GM19025 (cell line): ENCODE measurements at regions not wholly inside any gene's neighbourhood (a gene's known extent, or its start where the extent isn't known, plus 50 kb on each side); places are given as distances from the start of the nearest gene placed in this dataset.
"Not testable (repeated sequence)": the region's sequence is repeated elsewhere in the genome, so short reads cannot be mapped to it uniquely, and the experiment has no call there.

Experiments
- ATAC-seq: cut with Tn5 transposase; IDR thresholded peaks from one replicate; pipeline ENCODE4 v1.9.1; 2021; ENCODE audit warnings: mild to moderate bottlenecking, low read depth, moderate library complexity; ENCODE audit not compliant: unreplicated experiment

GRCh38 chr3:70658513-70659310 lies 346.3 kb upstream of the MDFIC2 start:
- ATAC-seq = no peak

DNA sequence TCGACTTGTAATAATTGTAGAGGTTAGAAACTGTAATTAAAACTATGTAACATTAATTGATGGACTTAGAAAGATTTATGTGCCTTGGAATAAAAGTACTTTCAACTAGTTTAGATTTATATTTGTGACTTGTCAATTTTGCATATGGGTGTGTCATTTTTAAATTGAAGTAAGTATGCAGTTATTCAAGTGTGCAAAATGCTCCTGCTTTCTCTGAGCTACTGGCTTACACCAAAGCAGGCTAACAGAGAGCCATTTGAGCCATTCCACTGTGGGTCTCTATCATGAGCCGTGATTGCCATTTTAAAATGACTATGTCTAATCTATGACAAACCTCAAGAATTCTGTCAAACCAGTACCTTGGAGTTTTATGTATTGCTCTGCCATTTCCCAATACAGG lies 345.0 kb upstream of the MDFIC2 start:
- ATAC-seq = no peak

- ATAC-seq = no peak
Observed at GRCh38 chr3:70647823-70648222, 335.4 kb upstream of the MDFIC2 start.

GRCh38 chr3:70647094-70647493 lies 334.7 kb upstream of the MDFIC2 start:
- no peak for ATAC-seq

DNA sequence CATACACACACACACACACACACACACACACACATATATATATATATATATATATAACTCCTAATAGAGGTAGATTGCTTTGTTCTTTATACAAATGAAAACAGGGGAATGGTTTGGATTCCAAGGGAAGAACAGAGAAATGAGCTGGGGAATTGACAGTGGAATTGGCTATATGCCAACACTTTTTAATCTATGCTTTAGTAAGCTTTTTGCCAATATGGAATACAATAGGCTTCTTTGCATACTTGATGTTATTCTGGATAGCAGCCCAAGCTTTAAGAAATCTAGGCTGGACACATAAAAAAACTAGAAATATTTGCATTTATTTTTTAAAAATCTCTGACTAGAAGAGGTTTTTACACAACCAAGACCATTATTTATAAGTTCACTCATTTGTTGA lies 334.2 kb upstream of the MDFIC2 start:
- ATAC-seq = no peak

DNA sequence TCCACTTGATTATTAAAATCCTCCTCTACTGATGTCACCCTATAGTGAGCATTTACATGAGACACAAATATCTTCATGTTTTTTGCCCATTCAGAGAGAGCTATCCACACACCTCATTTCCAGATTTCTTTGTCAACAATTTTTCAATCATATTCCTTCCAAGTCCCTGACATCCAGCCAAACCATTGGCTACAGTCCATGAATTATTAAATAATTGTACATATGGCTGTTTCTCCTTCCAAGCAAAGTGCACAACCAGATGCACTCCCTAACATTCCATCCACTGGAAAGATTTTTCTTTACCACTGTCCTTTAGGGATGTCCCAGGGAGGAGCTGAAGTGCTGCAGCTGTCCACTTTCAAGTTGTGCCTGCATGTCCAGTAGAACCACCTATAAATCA lies 328.0 kb upstream of the MDFIC2 start:
- no peak for ATAC-seq

DNA sequence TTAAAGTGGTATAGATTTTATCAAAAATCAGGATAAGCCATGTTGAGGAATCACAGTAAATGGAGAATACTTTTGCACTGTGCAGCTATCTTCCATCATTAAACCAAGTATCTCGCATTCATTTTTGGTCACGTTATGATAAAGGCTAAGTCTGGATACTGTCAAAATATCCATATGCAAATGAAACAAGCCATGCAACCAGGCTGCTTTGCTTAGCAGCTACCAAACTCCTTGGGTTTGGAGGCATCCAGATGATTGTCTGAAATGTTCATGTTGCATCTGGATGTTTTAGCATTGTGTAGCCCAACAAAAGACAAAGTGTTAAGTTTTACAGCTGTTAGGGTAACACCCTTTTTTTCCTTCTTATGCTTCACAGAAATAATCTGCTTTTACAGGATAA lies 322.9 kb upstream of the MDFIC2 start:
- no peak for ATAC-seq

GRCh38 chr3:70631716-70632307 lies 319.4 kb upstream of the MDFIC2 start:
- no peak for ATAC-seq

GRCh38 chr3:70621451-70621850 lies 309.0 kb upstream of the MDFIC2 start:
- ATAC-seq = no peak

- no peak for ATAC-seq
Observed at GRCh38 chr3:70620956-70621355, 308.5 kb upstream of the MDFIC2 start.

GRCh38 chr3:70620367-70620766 lies 307.9 kb upstream of the MDFIC2 start:
- no peak for ATAC-seq

GRCh38 chr3:70618151-70618550 lies 305.7 kb upstream of the MDFIC2 start:
- ATAC-seq = no peak

DNA sequence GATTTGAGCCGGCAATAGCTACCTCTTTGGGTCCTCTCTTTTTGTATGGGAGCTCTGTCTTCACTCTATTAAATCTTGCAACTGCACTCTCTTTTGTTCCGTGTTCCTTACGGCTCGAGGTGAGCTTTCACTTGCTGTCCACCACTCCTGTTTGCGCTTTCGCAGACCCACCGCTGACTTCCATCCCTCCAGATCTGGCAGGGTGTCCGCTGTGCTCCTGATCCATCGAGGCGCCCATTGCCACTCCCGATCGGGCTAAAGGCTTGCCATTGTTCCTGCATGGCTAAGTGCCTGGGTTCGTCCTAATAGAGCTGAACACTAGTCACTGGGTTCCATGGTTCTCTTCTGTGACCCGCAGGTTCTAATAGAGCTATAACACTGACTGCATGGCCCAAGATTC lies 304.9 kb upstream of the MDFIC2 start:
- not testable (repeated sequence) for ATAC-seq

GRCh38 chr3:70615286-70615685 lies 302.8 kb upstream of the MDFIC2 start:
- no peak for ATAC-seq

DNA sequence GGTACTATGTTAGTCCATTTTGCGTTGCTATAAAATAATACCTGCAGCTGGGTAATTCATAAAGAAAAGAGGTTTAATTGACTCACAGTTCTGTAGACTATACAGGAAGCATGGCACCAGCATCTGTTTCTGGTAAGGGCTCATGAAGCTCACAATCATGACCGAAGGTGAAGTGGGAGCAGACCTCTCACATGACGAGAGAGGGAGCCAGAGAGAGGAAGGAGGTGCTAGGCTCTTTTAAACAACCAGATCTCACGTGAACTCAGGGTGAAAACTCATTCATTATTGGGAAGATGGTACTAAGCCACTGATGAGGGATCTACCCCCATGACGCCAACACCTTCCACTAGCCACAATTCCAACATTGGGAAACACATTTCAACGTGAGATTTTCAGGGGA lies 301.7 kb upstream of the MDFIC2 start:
- ATAC-seq = no peak

DNA sequence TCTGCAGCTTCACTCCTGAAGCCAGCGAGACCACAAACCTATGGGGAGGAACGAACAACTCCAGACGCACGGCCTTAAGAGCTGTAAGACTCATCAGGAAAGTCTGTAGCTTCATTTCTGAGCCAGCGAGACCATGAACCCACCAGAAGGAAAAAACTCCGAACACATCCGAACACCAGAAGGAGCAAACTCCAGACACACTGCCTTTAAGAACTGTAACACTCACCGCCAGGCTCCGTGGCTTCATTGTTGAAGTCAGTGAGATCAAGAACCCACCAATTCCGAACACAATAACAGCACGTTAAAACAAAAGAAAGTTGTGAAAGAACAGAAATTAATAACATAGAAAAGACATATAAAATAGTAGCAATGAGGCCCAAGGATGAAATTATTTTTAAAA lies 300.5 kb upstream of the MDFIC2 start:
- no peak for ATAC-seq

GRCh38 chr3:70611667-70612277 lies 299.3 kb upstream of the MDFIC2 start:
- not testable (repeated sequence) for ATAC-seq

DNA sequence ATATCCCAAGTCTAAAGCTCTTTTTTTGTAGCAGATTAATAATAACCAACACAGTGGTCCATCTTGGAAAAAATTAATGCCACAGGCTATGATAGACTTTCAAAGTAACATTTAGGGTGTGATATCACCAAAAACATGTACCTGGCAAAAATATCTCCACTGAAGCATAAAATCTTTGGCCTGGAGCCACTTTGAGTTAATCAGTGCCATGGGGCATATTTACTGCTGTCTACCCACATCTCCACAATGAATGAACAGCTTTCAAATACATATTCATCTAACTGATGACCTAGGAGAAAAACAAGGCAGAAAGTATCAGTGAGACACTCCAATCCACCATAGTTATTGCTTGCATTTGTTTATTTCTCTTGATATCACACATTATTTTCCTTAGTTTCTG lies 296.0 kb upstream of the MDFIC2 start:
- ATAC-seq = no peak

GRCh38 chr3:70607469-70607868 lies 295.0 kb upstream of the MDFIC2 start:
- no peak for ATAC-seq

GRCh38 chr3:70606018-70606417 lies 293.6 kb upstream of the MDFIC2 start:
- ATAC-seq = no peak

DNA sequence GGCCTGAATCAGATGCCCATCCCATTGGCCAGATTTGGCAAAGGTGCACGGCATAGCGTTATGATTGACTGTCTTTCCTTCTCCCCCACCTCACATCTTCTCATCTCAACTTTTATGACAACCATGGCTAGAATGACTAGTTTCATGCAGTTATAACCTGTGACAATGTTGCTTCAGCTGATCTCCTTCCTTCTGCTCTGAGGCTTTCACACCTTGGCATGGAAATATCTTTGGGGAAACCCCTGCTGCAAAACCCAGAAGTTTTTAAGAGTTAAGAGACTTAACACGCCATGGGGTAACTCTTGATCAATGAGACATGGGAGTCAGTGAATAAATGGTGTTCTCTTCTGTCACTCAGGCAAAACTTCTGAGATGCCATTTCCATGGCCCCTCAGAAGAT lies 290.7 kb upstream of the MDFIC2 start:
- ATAC-seq = no peak

GRCh38 chr3:70597312-70597711 lies 284.9 kb upstream of the MDFIC2 start:
- no peak for ATAC-seq
